IgD-negative memory B cell (primary cell): ENCODE measurements at regions not wholly inside any gene's neighbourhood (a gene's known extent, or its start where the extent isn't known, plus 50 kb on each side); places are given as distances from the start of the nearest gene placed in this dataset.
"Not testable (repeated sequence)": the region's sequence is repeated elsewhere in the genome, so short reads cannot be mapped to it uniquely, and the experiment has no call there.

Experiments used
- H3K27ac Mint-ChIP-seq, 3 donors: one replicate each; pipeline ENCODE4 v1.8.0; 2020 to 2022; ENCODE audit warnings: mild to moderate bottlenecking in 3 of 3, mixed read lengths in 3 of 3, moderate library complexity in 1 of 3
- H3K27me3 Mint-ChIP-seq: one replicate; pipeline ENCODE4 v1.8.0; 2021; ENCODE audit warnings: mixed read lengths
- H3K36me3 Mint-ChIP-seq: one replicate; pipeline ENCODE4 v1.8.0; 2020; ENCODE audit warnings: mild to moderate bottlenecking, mixed read lengths
- H3K4me1 Mint-ChIP-seq, 3 donors: one replicate each; pipeline ENCODE4 v1.8.0; 2020 to 2022; ENCODE audit warnings: mixed read lengths in 3 of 3, mild to moderate bottlenecking in 1 of 3
- H3K4me3 Mint-ChIP-seq, 4 donors: one replicate each; pipeline ENCODE4 v1.8.0; 2020 to 2022; ENCODE audit warnings: mild to moderate bottlenecking in 4 of 4, mixed read lengths in 4 of 4, moderate library complexity in 3 of 4
- H3K9me3 Mint-ChIP-seq, 3 donors: one replicate each; pipeline ENCODE4 v1.8.0; 2020 to 2021; ENCODE audit warnings: mixed read lengths in 3 of 3, mild to moderate bottlenecking in 1 of 3

DNA sequence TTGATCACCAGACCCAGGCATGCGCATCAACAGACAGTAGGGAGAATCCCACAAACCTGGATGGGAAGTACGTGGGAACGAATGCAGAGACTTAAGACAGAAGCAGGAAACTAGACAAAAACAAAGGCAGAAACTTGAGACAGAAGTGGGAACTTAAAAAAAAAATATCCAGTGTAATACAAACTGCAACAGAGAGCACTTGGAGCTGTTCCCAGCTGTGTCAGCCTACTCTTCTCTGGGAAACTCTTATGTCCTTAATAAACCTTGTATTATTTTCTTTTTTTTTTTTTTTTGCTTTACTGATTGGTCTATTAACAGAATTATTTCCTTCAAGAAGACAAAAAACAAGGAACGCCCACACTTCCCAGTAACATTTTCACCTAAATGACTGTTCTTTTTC, 1818.1 kb upstream of the RAG2 start:
- H3K27me3 Mint-ChIP-seq: no peaks in the 10 kb centered on the region
- H3K27ac Mint-ChIP-seq: no peak overlapping the region
- H3K36me3 Mint-ChIP-seq: no peaks in the 10 kb centered on the region
- no peak overlapping the region for H3K4me3 Mint-ChIP-seq
- no peaks in the 10 kb centered on the region for H3K4me1 Mint-ChIP-seq
- peaks cover 0 to 18% (median 3%) of the 10 kb centered on the region in 3 donors for H3K9me3 Mint-ChIP-seq

DNA sequence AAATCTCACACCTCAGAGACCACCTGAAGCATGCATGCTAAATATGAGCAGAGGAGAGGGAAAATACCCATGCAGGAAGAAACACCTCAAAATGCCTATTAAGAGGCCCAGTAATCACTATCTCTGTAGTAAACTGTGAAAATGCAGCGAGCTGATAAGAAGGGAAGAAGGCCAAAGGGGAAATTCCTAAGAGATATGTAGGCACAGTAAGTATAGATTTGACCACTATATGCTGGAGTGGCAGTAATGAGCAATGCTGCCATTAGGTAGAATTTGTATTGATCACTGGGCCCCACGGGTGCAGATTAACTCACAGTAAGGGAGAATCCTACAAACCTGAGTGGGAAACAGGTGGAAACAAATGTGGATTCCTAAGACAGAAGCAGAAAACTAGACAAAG, 1813.1 kb upstream of the RAG2 start:
- H3K36me3 Mint-ChIP-seq: no peaks in the 10 kb centered on the region
- H3K27me3 Mint-ChIP-seq: no peaks in the 10 kb centered on the region
- H3K9me3 Mint-ChIP-seq: peaks cover 2 to 15% (median 2%) of the 10 kb centered on the region in 3 donors
- H3K27ac Mint-ChIP-seq: no peak overlapping the region
- H3K4me1 Mint-ChIP-seq: no peaks in the 10 kb centered on the region
- H3K4me3 Mint-ChIP-seq: no peak overlapping the region

DNA sequence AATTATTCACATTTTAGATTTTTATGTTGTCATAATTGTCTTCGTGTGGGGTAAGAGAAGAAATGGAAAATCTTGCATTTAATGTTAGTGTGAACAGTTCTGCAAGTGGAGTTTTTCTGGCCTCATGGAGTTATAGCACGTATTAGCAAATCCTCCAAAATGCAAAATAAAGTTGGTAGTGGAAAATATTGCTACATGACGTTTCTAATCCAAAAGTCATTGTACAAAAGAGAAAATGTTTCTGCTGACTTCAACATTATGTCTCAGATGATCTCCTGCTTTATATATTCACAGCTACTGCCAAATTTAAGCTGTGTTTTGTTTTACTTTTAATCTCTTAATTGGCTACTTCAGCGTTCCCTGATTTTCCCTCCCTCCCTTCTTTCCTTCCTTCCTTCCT, 1804.0 kb upstream of the RAG2 start:
- no peaks in the 10 kb centered on the region for H3K27me3 Mint-ChIP-seq
- no peaks in the 10 kb centered on the region for H3K36me3 Mint-ChIP-seq
- H3K4me3 Mint-ChIP-seq: no peak overlapping the region
- H3K9me3 Mint-ChIP-seq: peaks cover 4 to 19% (median 11%) of the 10 kb centered on the region in 3 donors
- no peaks in the 10 kb centered on the region for H3K4me1 Mint-ChIP-seq
- no peak overlapping the region for H3K27ac Mint-ChIP-seq

DNA sequence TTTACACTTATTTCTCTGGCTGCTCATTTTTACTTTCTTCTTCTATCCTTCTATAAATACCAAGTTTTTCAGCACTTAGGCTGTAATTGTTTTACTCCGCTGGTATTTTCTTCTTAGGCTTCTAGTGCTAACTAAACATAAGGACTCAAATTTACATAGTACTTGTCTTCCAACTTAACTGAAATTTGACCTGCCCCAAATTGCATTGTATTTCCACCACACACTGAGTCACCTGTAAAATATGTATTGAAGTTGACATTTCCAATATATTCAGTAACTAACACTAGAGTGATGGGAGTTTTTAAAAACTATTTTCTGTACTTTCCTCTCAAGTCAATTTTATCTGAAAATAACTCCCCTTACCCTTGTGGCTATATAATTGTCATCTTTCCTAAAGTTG, 1794.1 kb upstream of the RAG2 start:
- Mint-ChIP-seq H3K27me3 (no peaks in the 10 kb centered on the region), H3K27ac (no peak overlapping the region), H3K4me3 (no peak overlapping the region), H3K36me3 (no peaks in the 10 kb centered on the region), H3K4me1 (no peaks in the 10 kb centered on the region), H3K9me3 (peaks cover 2 to 12% (median 8%) of the 10 kb centered on the region in 3 donors)

DNA sequence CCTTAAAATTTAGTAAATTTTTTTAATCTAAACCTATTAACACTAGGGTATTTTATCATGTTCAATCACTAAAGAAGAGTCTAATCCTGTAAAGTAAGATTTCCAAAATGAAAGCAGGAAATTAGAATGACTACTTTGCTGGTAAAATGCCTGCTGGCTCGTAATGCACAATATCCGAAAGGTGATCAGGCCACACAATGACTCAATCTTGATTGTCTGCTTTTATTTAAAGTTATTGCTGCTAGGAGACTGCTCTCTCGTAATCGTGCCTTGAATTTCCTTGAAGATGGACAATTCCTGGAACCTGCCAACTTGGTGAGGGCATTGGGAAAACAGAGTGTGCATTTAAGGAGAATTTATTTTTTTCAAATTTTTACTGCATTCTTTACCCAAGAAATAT, 1786.5 kb upstream of the RAG2 start:
- H3K9me3 Mint-ChIP-seq: peaks cover 4 to 6% (median 4%) of the 10 kb centered on the region in 3 donors
- no peaks in the 10 kb centered on the region for H3K36me3 Mint-ChIP-seq
- no peaks in the 10 kb centered on the region for H3K4me1 Mint-ChIP-seq
- no peak overlapping the region for H3K4me3 Mint-ChIP-seq
- H3K27ac Mint-ChIP-seq: no peak overlapping the region
- no peaks in the 10 kb centered on the region for H3K27me3 Mint-ChIP-seq

DNA sequence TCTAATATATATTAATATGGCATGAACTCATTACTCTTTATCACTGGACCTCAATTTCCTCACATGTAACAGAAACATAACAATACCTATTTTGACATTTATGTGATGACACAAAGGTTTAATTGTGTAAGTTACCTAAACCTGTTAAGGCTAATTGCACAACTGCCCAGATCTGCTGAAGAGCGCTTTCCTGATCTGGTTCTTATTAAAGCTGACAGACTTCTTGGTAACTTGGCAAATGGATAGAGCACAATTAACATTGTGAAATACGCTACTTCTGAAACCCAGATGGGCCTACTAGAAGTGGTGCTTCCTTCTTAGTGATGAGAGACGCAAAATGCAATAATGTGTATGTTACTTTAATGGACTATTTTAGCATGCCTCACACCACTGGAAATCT, 1767.2 kb upstream of the RAG2 start:
- Mint-ChIP-seq H3K36me3 (no peaks in the 10 kb centered on the region), H3K4me3 (no peak overlapping the region), H3K27me3 (no peaks in the 10 kb centered on the region), H3K4me1 (no peaks in the 10 kb centered on the region), H3K9me3 (peaks cover 0 to 7% (median 4%) of the 10 kb centered on the region in 3 donors), H3K27ac (no peak overlapping the region)

DNA sequence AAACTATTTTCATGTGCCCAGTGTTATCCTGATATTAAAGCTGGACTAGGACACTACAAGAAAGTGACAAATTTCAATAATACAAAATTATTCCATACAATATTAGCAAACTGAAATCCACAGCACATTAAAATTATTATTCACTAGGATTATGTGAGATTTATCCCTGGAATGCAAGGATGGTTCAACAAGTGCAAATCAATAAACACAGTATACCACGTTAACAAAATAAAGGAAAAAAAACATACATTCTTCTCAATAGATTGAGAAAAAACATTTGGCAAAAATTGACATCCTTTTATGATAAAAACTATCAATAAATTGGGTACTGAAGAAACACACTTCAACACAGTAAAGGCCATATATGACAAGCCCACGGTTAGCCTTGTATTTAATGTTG, 1758.2 kb upstream of the RAG2 start:
- H3K4me1 Mint-ChIP-seq: no peaks in the 10 kb centered on the region
- H3K27me3 Mint-ChIP-seq: no peaks in the 10 kb centered on the region
- no peak overlapping the region for H3K27ac Mint-ChIP-seq
- peaks cover 4 to 8% (median 5%) of the 10 kb centered on the region in 3 donors for H3K9me3 Mint-ChIP-seq
- no peak overlapping the region for H3K4me3 Mint-ChIP-seq
- no peaks in the 10 kb centered on the region for H3K36me3 Mint-ChIP-seq

DNA sequence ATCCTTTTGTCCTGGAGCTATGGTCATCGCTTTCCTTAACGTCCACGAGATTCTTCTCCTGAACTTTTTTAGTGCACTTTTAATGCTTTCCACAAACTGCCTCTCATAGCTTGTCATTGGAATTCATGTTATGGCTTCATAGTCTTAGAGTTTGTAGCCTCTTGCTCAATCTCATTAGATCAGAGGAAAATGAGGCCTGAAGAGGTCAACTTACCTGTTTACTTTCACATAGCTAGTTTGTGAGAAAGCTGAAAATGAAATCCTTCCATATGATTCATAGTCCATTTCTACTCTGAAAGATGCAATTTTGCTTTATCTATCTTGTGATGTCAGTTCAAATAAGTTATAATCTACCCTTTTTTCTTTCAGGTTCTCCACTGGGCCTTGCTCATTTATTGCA, 1747.2 kb upstream of the RAG2 start:
- Mint-ChIP-seq H3K4me3 (no peak overlapping the region), H3K36me3 (peaks cover 1% of the 10 kb centered on the region), H3K4me1 (no peaks in the 10 kb centered on the region), H3K27me3 (no peaks in the 10 kb centered on the region), H3K9me3 (peaks cover 2 to 10% (median 4%) of the 10 kb centered on the region in 3 donors), H3K27ac (no peak overlapping the region)

DNA sequence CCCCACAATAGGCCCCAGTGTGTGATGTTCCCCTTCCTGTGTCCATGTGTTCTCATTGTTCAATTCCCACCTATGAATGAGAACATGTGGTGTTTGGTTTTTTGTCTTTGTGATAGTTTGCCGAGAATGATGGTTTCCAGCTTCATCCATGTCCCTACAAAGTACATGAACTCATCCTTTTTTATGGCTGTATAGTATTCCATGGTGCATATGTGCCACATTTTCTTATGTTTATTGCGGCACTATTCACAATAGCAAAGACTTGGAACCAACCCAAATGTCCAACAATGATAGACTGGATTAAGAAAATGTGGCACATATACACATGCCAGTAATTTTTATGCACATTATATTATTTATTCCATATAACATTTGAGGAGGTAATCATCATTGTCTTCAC, 1743.6 kb upstream of the RAG2 start:
- H3K4me3 Mint-ChIP-seq, H3K27ac Mint-ChIP-seq, H3K36me3 Mint-ChIP-seq, H3K4me1 Mint-ChIP-seq, H3K27me3 Mint-ChIP-seq: not testable (repeated sequence)
- peaks cover 5 to 11% (median 6%) of the 10 kb centered on the region in 3 donors for H3K9me3 Mint-ChIP-seq

DNA sequence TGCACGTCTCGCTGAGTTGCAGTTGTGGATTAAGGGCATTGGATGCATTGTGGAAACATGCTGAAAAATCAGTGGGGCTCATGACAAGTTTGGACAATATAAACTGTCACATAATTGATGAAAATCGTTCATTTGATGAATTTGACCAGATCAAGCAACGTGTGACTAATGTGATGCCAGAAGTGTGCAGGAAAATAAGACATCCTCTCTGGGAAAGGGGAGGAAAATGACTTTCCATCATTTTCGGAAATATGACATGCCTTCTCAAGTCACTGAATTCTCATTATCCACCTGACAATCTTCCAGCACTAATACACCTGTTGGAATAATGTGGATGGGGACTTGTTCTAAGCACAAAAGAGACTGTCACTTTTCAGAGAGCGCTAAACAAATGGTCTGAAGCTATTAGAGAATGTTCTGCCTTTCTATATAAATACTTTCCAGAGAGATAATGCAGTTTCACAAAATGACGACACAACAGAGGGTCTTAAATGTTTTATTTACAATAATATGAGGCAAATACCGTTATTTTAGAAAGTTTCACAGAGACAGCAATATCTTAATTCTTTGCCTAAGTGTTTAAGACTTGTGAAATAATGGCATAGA, 1741.9 kb upstream of the RAG2 start:
- Mint-ChIP-seq H3K27me3 (no peaks in the 10 kb centered on the region), H3K4me1 (no peaks in the 10 kb centered on the region), H3K27ac (no peak overlapping the region), H3K4me3 (no peak overlapping the region), H3K9me3 (peaks cover 5 to 16% (median 6%) of the 10 kb centered on the region in 3 donors), H3K36me3 (no peaks in the 10 kb centered on the region)

DNA sequence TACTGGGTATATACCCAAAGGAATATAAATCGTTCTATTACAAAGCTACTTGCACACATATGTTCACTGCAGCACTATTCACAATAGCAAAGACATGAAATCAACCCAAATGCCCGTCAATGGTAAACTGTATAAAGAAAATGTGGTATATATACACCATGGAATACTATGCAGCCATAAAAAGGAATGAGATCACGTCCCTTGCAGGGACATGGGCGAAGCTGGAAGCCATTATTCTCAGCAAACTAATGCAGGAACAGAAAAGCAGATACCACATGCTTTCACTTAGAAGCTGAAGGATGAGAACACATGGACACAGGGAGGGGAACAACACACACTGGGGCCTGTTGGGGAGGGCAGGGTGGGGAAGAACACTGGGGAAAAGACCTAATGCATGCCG, 1740.0 kb upstream of the RAG2 start:
- H3K4me1 Mint-ChIP-seq, H3K27me3 Mint-ChIP-seq, H3K27ac Mint-ChIP-seq, H3K4me3 Mint-ChIP-seq, H3K36me3 Mint-ChIP-seq: not testable (repeated sequence)
- H3K9me3 Mint-ChIP-seq: peaks cover 5 to 16% (median 8%) of the 10 kb centered on the region in 3 donors

DNA sequence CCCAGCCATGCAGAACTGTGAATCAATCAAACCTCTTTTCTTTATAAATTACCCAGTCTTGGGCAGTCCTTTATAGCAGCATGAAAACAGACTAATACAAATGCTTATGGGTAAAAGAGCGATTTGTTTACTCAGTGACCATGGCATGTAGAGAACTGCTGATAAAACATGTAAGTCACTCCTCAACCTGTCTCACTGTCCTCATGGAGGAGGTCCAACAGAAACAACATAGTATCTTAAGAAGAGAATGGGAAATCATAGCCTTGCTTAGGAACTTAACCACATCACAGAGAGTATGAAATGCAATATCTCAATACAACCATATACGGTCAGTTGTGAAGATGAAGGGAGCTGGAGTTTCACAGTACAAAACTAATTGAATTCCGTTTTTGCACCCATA, 1734.0 kb upstream of the RAG2 start:
- Mint-ChIP-seq H3K9me3 (peaks cover 2 to 16% (median 10%) of the 10 kb centered on the region in 3 donors), H3K27ac (no peak overlapping the region), H3K4me3 (no peak overlapping the region), H3K4me1 (no peaks in the 10 kb centered on the region), H3K27me3 (no peaks in the 10 kb centered on the region), H3K36me3 (no peaks in the 10 kb centered on the region)

DNA sequence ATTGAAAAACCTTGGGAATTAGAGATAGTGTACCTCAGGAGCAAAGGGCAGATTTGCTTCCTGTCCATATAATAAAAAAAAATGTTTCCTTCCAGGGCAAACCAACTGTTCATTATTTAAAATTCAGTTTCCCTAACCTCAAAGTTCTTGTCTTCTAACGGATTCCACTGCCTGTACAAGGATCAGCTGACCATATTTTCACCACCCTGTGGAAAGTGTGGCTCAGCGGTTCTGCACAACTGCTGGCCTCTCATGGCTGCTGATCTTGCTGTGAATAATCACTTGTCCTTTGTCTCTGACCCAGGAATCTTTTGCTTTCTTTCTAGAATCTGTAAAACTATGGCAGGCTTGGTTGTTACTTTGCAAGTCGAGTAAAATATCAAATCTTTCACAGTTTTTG, 1732.5 kb upstream of the RAG2 start:
- Mint-ChIP-seq H3K27me3 (no peaks in the 10 kb centered on the region), H3K27ac (no peak overlapping the region), H3K4me1 (no peaks in the 10 kb centered on the region), H3K9me3 (peaks cover 2 to 12% (median 10%) of the 10 kb centered on the region in 3 donors), H3K4me3 (no peak overlapping the region), H3K36me3 (no peaks in the 10 kb centered on the region)

DNA sequence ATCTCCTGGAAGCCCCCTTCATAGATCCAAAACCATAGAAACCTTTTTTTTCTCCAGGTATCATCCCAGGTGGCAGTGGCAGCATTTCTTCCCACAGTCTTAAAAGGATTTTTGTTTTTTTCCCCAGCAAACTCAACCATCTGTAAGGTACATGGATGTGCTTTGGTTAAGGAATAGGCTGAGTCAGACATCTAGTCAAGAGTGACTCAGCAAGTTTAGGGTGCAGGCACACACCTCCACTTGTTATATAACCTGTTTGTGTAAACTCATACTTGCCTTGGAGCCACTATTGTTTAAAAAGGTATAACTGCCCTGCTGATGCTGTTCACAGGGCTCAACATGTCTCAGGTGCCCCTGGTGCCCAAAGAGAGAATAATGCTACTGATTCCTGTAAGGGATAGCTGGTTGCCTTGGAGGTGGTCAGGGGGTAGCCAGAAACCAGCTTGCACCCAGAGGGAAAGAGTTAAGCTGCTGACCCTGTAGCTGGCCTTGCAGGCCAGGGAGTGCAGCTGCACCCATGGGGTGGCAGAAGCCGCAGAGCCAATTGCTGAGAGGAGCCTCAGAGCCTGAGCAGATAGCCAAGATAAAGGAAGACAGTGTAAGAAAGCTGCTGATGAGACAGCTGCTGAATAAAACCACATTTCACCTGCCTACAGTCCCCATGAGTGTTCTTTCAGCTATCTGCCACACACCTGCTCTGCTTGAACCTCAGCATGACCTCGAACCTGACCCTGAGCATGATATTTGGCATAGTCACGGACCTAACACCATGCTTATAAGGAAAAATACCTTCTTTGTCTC, 1726.1 kb upstream of the RAG2 start:
- H3K27me3 Mint-ChIP-seq: no peaks in the 10 kb centered on the region
- H3K36me3 Mint-ChIP-seq: no peaks in the 10 kb centered on the region
- no peaks in the 10 kb centered on the region for H3K4me1 Mint-ChIP-seq
- H3K4me3 Mint-ChIP-seq: no peak overlapping the region
- H3K27ac Mint-ChIP-seq: no peak overlapping the region
- peaks cover 3 to 11% (median 4%) of the 10 kb centered on the region in 3 donors for H3K9me3 Mint-ChIP-seq

DNA sequence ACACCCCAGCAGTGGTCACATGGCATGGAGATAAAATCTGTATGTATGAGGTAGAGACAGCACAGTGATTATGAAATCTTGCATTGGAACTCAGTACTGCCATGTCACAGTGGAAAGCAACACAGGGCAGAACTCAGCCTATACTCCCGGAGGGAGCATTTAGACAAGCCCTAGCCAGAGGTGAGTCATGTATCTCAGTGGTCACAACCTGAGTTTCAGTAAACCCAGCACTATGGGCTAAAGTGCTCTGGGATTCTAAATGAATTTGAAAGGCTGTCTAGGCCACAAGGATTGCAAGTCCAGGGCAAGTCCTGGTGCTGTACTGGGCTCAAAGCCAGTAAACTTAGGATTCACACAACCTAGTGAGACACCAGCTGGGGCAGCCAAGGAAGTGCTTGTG, 1717.1 kb upstream of the RAG2 start:
- Mint-ChIP-seq H3K27me3 (no peaks in the 10 kb centered on the region), H3K4me1 (no peaks in the 10 kb centered on the region), H3K4me3 (no peak overlapping the region), H3K36me3 (peaks cover under 1% of the 10 kb centered on the region), H3K9me3 (peaks cover 0 to 9% (median 4%) of the 10 kb centered on the region in 3 donors), H3K27ac (no peak overlapping the region)

DNA sequence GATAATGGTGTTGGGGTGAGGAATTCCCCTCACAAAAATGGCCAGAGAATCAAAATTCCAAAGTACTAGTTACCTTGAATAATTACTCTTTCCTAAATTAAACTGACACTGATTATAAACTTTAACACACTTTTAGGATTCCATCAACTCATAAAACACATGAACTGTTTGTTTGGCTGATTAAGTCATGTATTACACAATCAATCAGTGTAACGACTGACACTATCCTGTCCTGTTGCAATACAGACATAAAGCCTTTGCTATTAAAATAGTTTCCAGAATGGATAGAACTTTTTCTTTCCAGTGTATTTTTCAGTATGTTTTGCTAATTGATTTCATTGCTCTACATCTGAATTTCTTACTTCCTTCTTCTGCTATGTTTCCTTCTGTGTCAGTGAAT, 1709.4 kb upstream of the RAG2 start:
- Mint-ChIP-seq H3K4me3 (no peak overlapping the region), H3K36me3 (peaks cover 1% of the 10 kb centered on the region), H3K27me3 (no peaks in the 10 kb centered on the region), H3K4me1 (no peaks in the 10 kb centered on the region), H3K9me3 (peaks cover 0 to 5% (median 0%) of the 10 kb centered on the region in 3 donors), H3K27ac (no peak overlapping the region)
